K562 (cell line): ENCODE measurements at regions not wholly inside any gene's neighbourhood (a gene's known extent, or its start where the extent isn't known, plus 50 kb on each side); places are given as distances from the start of the nearest gene placed in this dataset.

ENCODE experiments used
- ATAC-seq: fragments of 200-7000 bp; cut with Tn5 transposase; 3 replicates; pipeline ENCODE4 v1.9.1; 2020; ENCODE audit warnings: moderate library complexity
- BruUV-seq: library from RNA; stranded (reverse); fragments of 400-500 nt; replicated peaks from 2 replicates; lab custom pipeline; 2021; lab: Mats Ljungman, UMichigan
- CTCF ChIA-PET: fragments of 300-600 bp; formaldehyde crosslinking; extraction: SDS; loops from one replicate; lab custom pipeline; 2021; ENCODE audit warnings: low intra/inter-chr PET ratio; lab: Yijun Ruan, JAX
- POLR2A ChIA-PET: fragments of 300-600, 350-650 bp; sonication (Branson Sonifier 250); formaldehyde crosslinking; extraction: SDS; loops from one replicate; lab custom pipeline; 2021; ENCODE audit warnings: antibody characterized with exemption, inconsistent platforms; lab: Yijun Ruan, JAX
- DNase-seq, 4 experiments: peaks; one replicate each; pipeline versions ENCODE4 v3.0.0 to v3.0.0-alpha.2; 2011 to 2018; ENCODE audit warnings: low spot score in 3 of 4, mixed read lengths in 3 of 4; ENCODE audit errors: extremely low read depth in 1 of 4
- FAIRE-seq: peaks from 2 replicates; lab custom pipeline; 2011; peaks lifted over from hg19 to GRCh38; lab: Jason Lieb, UNC
- H2AFZ ChIP-seq: 2 replicates; pipeline ENCODE4 v1.6.0; 2011; ENCODE audit warnings: low read depth, low read length, control low read depth, inconsistent platforms
- H3K27ac ChIP-seq: fragments of 200-600 bp; 3 replicates; pipeline ENCODE4 v1.8.0; 2011; ENCODE audit warnings: low read depth, mild to moderate bottlenecking, control low read depth, inconsistent platforms, low read length, moderate library complexity, mixed read lengths; ENCODE audit errors: extremely low read depth
- H3K27me3 ChIP-seq, 2 experiments: fragments of 300-600 bp in 1 of 2; 2 replicates in 1 of 2; 3 replicates in 1 of 2; pipeline versions ENCODE4 v1.6.0 to v1.8.0; 2011; ENCODE audit warnings: inconsistent platforms in 2 of 2, low read length in 2 of 2, mild to moderate bottlenecking in 1 of 2, mixed read lengths in 1 of 2, moderate library complexity in 1 of 2; ENCODE audit not compliant: control insufficient read depth in 2 of 2, insufficient read depth in 2 of 2
- H3K36me3 ChIP-seq: fragments of 300-600 bp; 3 replicates; pipeline ENCODE4 v1.8.0; 2011; ENCODE audit warnings: mild to moderate bottlenecking, low read length, inconsistent platforms; ENCODE audit not compliant: control insufficient read depth, insufficient read depth
- H3K4me1 ChIP-seq, 2 experiments: fragments of 200-600 bp in 1 of 2; replicated peaks in 1 of 2; 2 replicates in 1 of 2; 3 replicates in 1 of 2; pipeline versions ENCODE4 v1.5.1 to v1.8.0; 2011; ENCODE audit warnings: inconsistent platforms in 2 of 2, low read length in 2 of 2, mild to moderate bottlenecking in 1 of 2, mixed read lengths in 1 of 2, moderate library complexity in 1 of 2; ENCODE audit not compliant: control insufficient read depth in 2 of 2, insufficient read depth in 2 of 2
- H3K4me2 ChIP-seq: 2 replicates; pipeline ENCODE4 v1.6.1; 2011; ENCODE audit warnings: low read length, control low read depth, inconsistent platforms, mixed read lengths; ENCODE audit not compliant: insufficient read depth
- H3K4me3 ChIP-seq: fragments of 200-600 bp; sonication (generic), shearing (Covaris generic); 2 replicates; pipeline ENCODE4 v1.5.1; 2016; ENCODE audit warnings: control low read depth, inconsistent platforms
- H3K79me2 ChIP-seq: fragments of 200-600 bp; 3 replicates; pipeline ENCODE4 v1.8.0; 2011; ENCODE audit warnings: low read length, inconsistent platforms; ENCODE audit not compliant: control insufficient read depth, insufficient read depth
- H3K9ac ChIP-seq, 2 experiments: 2 replicates each; pipeline versions ENCODE4 v1.6.0 to v1.6.1; 2011; ENCODE audit warnings: low read depth in 2 of 2, low read length in 2 of 2, control low read depth in 1 of 2, inconsistent platforms in 1 of 2, mild to moderate bottlenecking in 1 of 2, mixed read lengths in 1 of 2; ENCODE audit not compliant: insufficient read depth in 1 of 2
- H3K9me1 ChIP-seq: one replicate; pipeline ENCODE4 v1.6.0; 2011; ENCODE audit warnings: inconsistent platforms, mild to moderate bottlenecking, low read length, moderate library complexity; ENCODE audit not compliant: control insufficient read depth, insufficient read depth
- H3K9me3 ChIP-seq: replicated peaks from 2 replicates; pipeline ENCODE4 v1.5.1; 2011; ENCODE audit warnings: low read depth, low read length, inconsistent platforms; ENCODE audit not compliant: control insufficient read depth, insufficient read depth
- H4K20me1 ChIP-seq: replicated peaks from 2 replicates; pipeline ENCODE4 v1.6.1; 2011; ENCODE audit warnings: low read length, inconsistent platforms, mixed read lengths; ENCODE audit not compliant: control insufficient read depth, insufficient read depth
- ARID4B ChIP-seq: sonication (generic); formaldehyde crosslinking; IDR thresholded peaks from 2 replicates; pipeline ENCODE4 v1.8.0; 2022; ENCODE audit warnings: mild to moderate bottlenecking, missing genetic modification reagents
- CBX1 ChIP-seq: sonication (generic); IDR thresholded peaks from 2 replicates; pipeline ENCODE4 v1.6.1; 2016; ENCODE audit warnings: antibody characterized with exemption, low read depth, mild to moderate bottlenecking
- COPS2 ChIP-seq: fragments of 450-650 bp; conservative IDR thresholded peaks from 2 replicates; pipeline ENCODE4 v1.6.1; 2016; ENCODE audit warnings: mild to moderate bottlenecking, moderate library complexity
- GABPB2 ChIP-seq: fragments of 250-450 bp; sonication (Bioruptor Pico); conservative IDR thresholded peaks from 2 replicates; pipeline ENCODE4 v1.5.1; 2021; ENCODE audit warnings: mild to moderate bottlenecking
- HIVEP1 ChIP-seq: fragments of 250-450 bp; sonication (Bioruptor Pico); IDR thresholded peaks from 2 replicates; pipeline ENCODE4 v1.4.0; 2020; ENCODE audit warnings: mild to moderate bottlenecking
- MYNN ChIP-seq, 2 experiments: sonication (generic); formaldehyde crosslinking in 1 of 2; IDR thresholded peaks; 2 replicates each; pipeline versions ENCODE4 v1.5.0 to v1.6.1; 2016 to 2020; ENCODE audit warnings: antibody characterized with exemption in 1 of 2, missing genetic modification reagents in 1 of 2
- NR4A1 ChIP-seq, 2 experiments: fragments of 250-450 bp in 1 of 2; fragments of 450-650 bp in 1 of 2; sonication (Bioruptor Pico) in 1 of 2; IDR thresholded peaks; 2 replicates each; pipeline versions ENCODE4 v1.4.0 to v1.6.1; 2016 to 2020; ENCODE audit warnings: mild to moderate bottlenecking in 2 of 2, missing compliant biosample characterization in 1 of 2, missing genetic modification characterization in 1 of 2, moderate library complexity in 1 of 2
- PPARD ChIP-seq: fragments of 250-450 bp; sonication (Bioruptor Pico); IDR thresholded peaks from 2 replicates; pipeline ENCODE4 v1.8.0; 2022; ENCODE audit warnings: inconsistent platforms, mild to moderate bottlenecking, moderate library complexity
- RBM39 ChIP-seq: fragments of 200-400 bp; formaldehyde crosslinking; optimal IDR thresholded peaks from 2 replicates; pipeline ENCODE3; 2018; ENCODE audit warnings: low read depth, low read length
- SMARCA4 ChIP-seq: fragments of 450-650 bp; IDR thresholded peaks from 2 replicates; pipeline ENCODE4 v1.6.1; 2016
- SMARCE1 ChIP-seq: fragments of 450-650 bp; IDR thresholded peaks from 2 replicates; pipeline ENCODE4 v1.7.1; 2016; ENCODE audit warnings: mild to moderate bottlenecking
- THRAP3 ChIP-seq: fragments of 450-650 bp; IDR thresholded peaks from 2 replicates; pipeline ENCODE4 v1.6.1; 2016; ENCODE audit warnings: mild to moderate bottlenecking, inconsistent platforms, borderline replicate concordance
- ZNF143 ChIP-seq: sonication (generic); formaldehyde crosslinking; IDR thresholded peaks from 2 replicates; pipeline ENCODE4 v1.9.0; 2022; ENCODE audit warnings: mild to moderate bottlenecking, missing genetic modification reagents
- ZNF507 ChIP-seq: conservative IDR thresholded peaks from 2 replicates; pipeline ENCODE4 v1.6.1; 2017; ENCODE audit warnings: missing genetic modification characterization, missing compliant biosample characterization
- ZNF830 ChIP-seq: fragments of 250-450 bp; sonication (Bioruptor Pico); IDR thresholded peaks from 2 replicates; pipeline ENCODE4 v1.5.0; 2021; ENCODE audit warnings: mild to moderate bottlenecking
- WGBS: fragments of 100-300 bp; shearing (Covaris generic); methylation state at CpG from one replicate; pipeline ENCODE4 v1.1.6; 2016; ENCODE audit warnings: low coverage, mixed read lengths; ENCODE audit not compliant: insufficient coverage; ENCODE audit errors: missing lambda C conversion rate; 5-methylcytosine and 5-hydroxymethylcytosine counted together
- in situ Hi-C: fragments of 300-500 bp; cut with MboI; formaldehyde crosslinking; loops from 4 replicates; pipeline ENCODE4 v1.15.0; 2018; ENCODE audit warnings: inconsistent platforms, mixed read lengths
- intact Hi-C: fragments of 100-400 bp; cut with micrococcal nuclease; formaldehyde crosslinking; loops from 2 replicates; pipeline ENCODE4 v1.14.2; 2022
- TF ChIP-seq, protein P1 (sequence below), 2 experiments: fragments of 450-650 bp in 1 of 2; sonication (generic) in 1 of 2; formaldehyde crosslinking; conservative IDR thresholded peaks; 2 replicates each; pipeline versions ENCODE4 v1.4.0 to v1.8.1; 2020 to 2022; ENCODE audit warnings: mild to moderate bottlenecking in 1 of 2, missing genetic modification reagents in 1 of 2
- TF ChIP-seq, protein P2 (sequence below): fragments of 450-650 bp; IDR thresholded peaks from 2 replicates; pipeline ENCODE4 v1.6.1; 2016; ENCODE audit warnings: low read depth, mild to moderate bottlenecking, moderate library complexity

DNA sequence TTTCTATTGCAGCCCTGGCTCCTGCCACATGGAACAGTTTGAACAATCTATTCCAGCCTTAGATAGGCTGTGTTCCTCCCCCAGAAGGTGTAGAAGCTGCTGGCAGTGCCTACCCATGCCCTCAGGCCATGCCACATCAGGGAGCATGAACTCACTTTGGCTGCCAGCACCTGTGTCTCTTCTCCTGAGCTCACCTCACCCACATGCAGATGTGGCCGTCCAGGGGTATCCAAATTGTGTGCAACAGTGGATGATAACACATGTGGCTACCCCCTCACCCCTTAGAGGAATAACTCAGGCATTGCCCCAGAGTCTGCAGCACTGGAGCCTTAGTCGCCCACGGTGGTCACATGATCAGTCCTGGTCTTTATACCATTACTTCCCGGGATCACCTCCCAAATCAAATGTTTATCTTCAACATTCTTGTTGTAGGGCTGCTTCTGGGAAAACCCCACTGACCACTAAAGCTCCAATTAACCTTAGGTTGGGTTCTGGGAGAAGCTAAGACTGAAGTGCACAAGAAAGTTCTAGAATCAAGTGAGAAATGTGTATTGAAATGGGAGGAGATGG is 110.4 kb downstream of the BANF2 start:
- POLR2A ChIA-PET = interaction anchor here (0.7 kb wide), 1 partner anchor 26 kb away, joined by 3 read pairs; no protein-coding TSS in a partner anchor
- H3K4me2 ChIP-seq = no peak overlapping the region
- no peaks in the 10 kb centered on the region; the same call in 1 of the 2 replicates for H4K20me1 ChIP-seq
- H3K27ac ChIP-seq = no peak overlapping the region
- DNase-seq (no peak), FAIRE-seq (no peak), ATAC-seq (no peak)
- H3K27me3 ChIP-seq = peaks cover 0 to 13% of the 10 kb centered on the region in 2 experiments; a peak in 2 of 5 replicates
- no peak overlapping the region for H3K9ac ChIP-seq
- H3K9me3 ChIP-seq = no peaks in the 10 kb centered on the region
- H3K9me1 ChIP-seq = no peaks in the 10 kb centered on the region
- CTCF ChIA-PET = no interaction called here
- no peaks in the 10 kb centered on the region for H3K79me2 ChIP-seq
- intact Hi-C loops (no loop called here), in situ Hi-C loops (no loop called here)
- no peak overlapping the region for H3K4me3 ChIP-seq
- no peaks in the 10 kb centered on the region for H3K36me3 ChIP-seq
- H3K4me1 ChIP-seq = peaks cover 0 to 7% of the 10 kb centered on the region in 2 experiments; a peak in 2 of 5 replicates
- H2AFZ ChIP-seq = no peak overlapping the region
- WGBS = 0% methylated on average over 4 of the region's 4 CpGs
- BruUV-seq = no TSS peak
- no peak for TF ChIP-seq SMARCE1
- no peak for TF ChIP-seq NR4A1 (CRISPR knock-in tag; IDR thresholded peaks at IDR 0.05)
- TF ChIP-seq NR4A1 (tag; IDR thresholded peaks at IDR 0.05) = no peak
- no peak for TF ChIP-seq HIVEP1 (CRISPR knock-in tag)
- TF ChIP-seq RBM39 = no peak
- no peak for TF ChIP-seq THRAP3
- TF ChIP-seq, protein P1, sequence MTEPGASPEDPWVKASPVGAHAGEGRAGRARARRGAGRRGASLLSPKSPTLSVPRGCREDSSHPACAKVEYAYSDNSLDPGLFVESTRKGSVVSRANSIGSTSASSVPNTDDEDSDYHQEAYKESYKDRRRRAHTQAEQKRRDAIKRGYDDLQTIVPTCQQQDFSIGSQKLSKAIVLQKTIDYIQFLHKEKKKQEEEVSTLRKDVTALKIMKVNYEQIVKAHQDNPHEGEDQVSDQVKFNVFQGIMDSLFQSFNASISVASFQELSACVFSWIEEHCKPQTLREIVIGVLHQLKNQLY (CRISPR knock-in tag; conservative IDR thresholded peaks at IDR 0.05) = no peak
- TF ChIP-seq ZNF143 (CRISPR knock-in tag) = no peak
- no peak for TF ChIP-seq GABPB2 (CRISPR knock-in tag)
- TF ChIP-seq ARID4B = no peak
- TF ChIP-seq PPARD (CRISPR knock-in tag) = no peak
- TF ChIP-seq SMARCA4 = no peak
- TF ChIP-seq, protein P2, sequence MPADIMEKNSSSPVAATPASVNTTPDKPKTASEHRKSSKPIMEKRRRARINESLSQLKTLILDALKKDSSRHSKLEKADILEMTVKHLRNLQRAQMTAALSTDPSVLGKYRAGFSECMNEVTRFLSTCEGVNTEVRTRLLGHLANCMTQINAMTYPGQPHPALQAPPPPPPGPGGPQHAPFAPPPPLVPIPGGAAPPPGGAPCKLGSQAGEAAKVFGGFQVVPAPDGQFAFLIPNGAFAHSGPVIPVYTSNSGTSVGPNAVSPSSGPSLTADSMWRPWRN = no peak
- no peak for TF ChIP-seq COPS2
- TF ChIP-seq ZNF830 = no peak
- TF ChIP-seq MYNN (IDR thresholded peaks at IDR 0.05) = no peak
- no peak for TF ChIP-seq MYNN (CRISPR knock-in tag; IDR thresholded peaks at IDR 0.05)
- TF ChIP-seq CBX1 = no peak
- TF ChIP-seq ZNF507 (tag) = no peak
